ENCODE measurements at regions not wholly inside any gene's neighbourhood (a gene's known extent, or its start where the extent isn't known, plus 50 kb on each side); places are given as distances from the start of the nearest gene placed in this dataset.

GRCh38 chr16:87080571-87081167, 236.5 kb downstream of the C16orf95 start:
- no peak for DNase-seq

GRCh38 chr16:87085441-87085840, 231.8 kb downstream of the C16orf95 start:
- DNase-seq: no peak

GRCh38 chr16:87086156-87086555, 231.0 kb downstream of the C16orf95 start:
- peak; percentile 85 for DNase-seq

GRCh38 chr16:87086575-87086974, 230.6 kb downstream of the C16orf95 start:
- peak; percentile 70 for DNase-seq

GRCh38 chr16:87092958-87093357, 224.2 kb downstream of the C16orf95 start:
- DNase-seq: no peak

GRCh38 chr16:87093804-87094555, 223.2 kb downstream of the C16orf95 start:
- DNase-seq: no peak

GRCh38 chr16:87094556-87094865, 222.7 kb downstream of the C16orf95 start:
- DNase-seq: no peak

GRCh38 chr16:87095271-87095670, 221.9 kb downstream of the C16orf95 start:
- no peak for DNase-seq

GRCh38 chr16:87096746-87097333, 220.4 kb downstream of the C16orf95 start:
- DNase-seq: no peak

- no peak for DNase-seq
These were observed 218.8 kb downstream of the C16orf95 start for GRCh38 chr16:87098361-87098760.

- DNase-seq: no peak
These were observed 218.0 kb downstream of the C16orf95 start for GRCh38 chr16:87098976-87099720.

- no peak for DNase-seq
These were observed 216.7 kb downstream of the C16orf95 start for GRCh38 chr16:87100306-87101058.

GRCh38 chr16:87101903-87102302, 215.3 kb downstream of the C16orf95 start:
- DNase-seq: peak; percentile 88

- no peak for DNase-seq
These were observed 210.0 kb downstream of the C16orf95 start for GRCh38 chr16:87107201-87107600.

- DNase-seq: no peak
These were observed 208.9 kb downstream of the C16orf95 start for GRCh38 chr16:87108278-87108677.

GRCh38 chr16:87108941-87109340, 208.3 kb downstream of the C16orf95 start:
- DNase-seq: peak; percentile 19

GRCh38 chr16:87114832-87115231, 202.4 kb downstream of the C16orf95 start:
- DNase-seq: no peak

GRCh38 chr16:87115646-87116045, 201.5 kb downstream of the C16orf95 start:
- DNase-seq: no peak

GRCh38 chr16:87117936-87118335, 199.3 kb downstream of the C16orf95 start:
- no peak for DNase-seq

- DNase-seq: no peak
These were observed 198.0 kb downstream of the C16orf95 start for GRCh38 chr16:87119168-87119567.

GRCh38 chr16:87119748-87120147, 197.4 kb downstream of the C16orf95 start:
- DNase-seq: no peak

- no peak for DNase-seq
These were observed 195.4 kb downstream of the C16orf95 start for GRCh38 chr16:87121816-87122215.

Data from fibroblast of upper back skin (primary cell).